A673 (cell line): ENCODE measurements at regions not wholly inside any gene's neighbourhood (a gene's known extent, or its start where the extent isn't known, plus 50 kb on each side); places are given as distances from the start of the nearest gene placed in this dataset.

ENCODE experiments used
- BruUV-seq: library from RNA; stranded (reverse); fragments of 400-500 nt; replicated peaks from 2 replicates; lab custom pipeline; 2021; lab: Mats Ljungman, UMichigan
- CTCF ChIA-PET: fragments of 300-600 bp; sonication (Branson Sonifier 250); formaldehyde crosslinking; loops from one replicate; lab custom pipeline; 2022; ENCODE audit warnings: antibody characterized with exemption; lab: Charles Lee
- POLR2A ChIA-PET: fragments of 300-600 bp; sonication (Branson Sonifier 250); formaldehyde crosslinking; loops from one replicate; lab custom pipeline; 2022; ENCODE audit warnings: antibody characterized with exemption; ENCODE audit not compliant: low non-redundant PET; lab: Charles Lee
- DNase-seq: peaks from one replicate; pipeline ENCODE4 v3.0.0-alpha.2; 2015; ENCODE audit warnings: low spot score
- H3K27ac ChIP-seq: fragments of 200-600 bp; sonication (generic); 2 replicates; pipeline ENCODE4 v1.5.1; 2016; ENCODE audit warnings: mixed run types, low read depth, mild to moderate bottlenecking, mixed read lengths, antibody characterized with exemption, low read length; ENCODE audit not compliant: poor library complexity, severe bottlenecking
- H3K27me3 ChIP-seq: fragments of 200-600 bp; sonication (generic); replicated peaks from 2 replicates; pipeline ENCODE4 v1.6.1; 2017; ENCODE audit warnings: mixed run types, low read depth, mild to moderate bottlenecking, mixed read lengths, antibody characterized with exemption, low read length; ENCODE audit not compliant: insufficient read depth, poor library complexity
- H3K36me3 ChIP-seq: fragments of 200-600 bp; sonication (generic); 2 replicates; pipeline ENCODE4 v1.6.1; 2016; ENCODE audit warnings: mixed run types, mild to moderate bottlenecking, mixed read lengths, antibody characterized with exemption, low read length; ENCODE audit not compliant: insufficient read depth, poor library complexity, severe bottlenecking
- H3K4me1 ChIP-seq: fragments of 200-600 bp; sonication (generic); 2 replicates; pipeline ENCODE4 v1.6.1; 2017; ENCODE audit warnings: mixed run types, mild to moderate bottlenecking, mixed read lengths, antibody characterized with exemption, low read length; ENCODE audit not compliant: insufficient read depth, poor library complexity, severe bottlenecking
- H3K4me3 ChIP-seq: fragments of 200-600 bp; sonication (generic); 2 replicates; pipeline ENCODE4 v1.5.1; 2016; ENCODE audit warnings: low read depth, mixed run types, mild to moderate bottlenecking, mixed read lengths, low read length; ENCODE audit not compliant: poor library complexity, severe bottlenecking
- H3K9me3 ChIP-seq: fragments of 200-600 bp; sonication (generic); 2 replicates; pipeline ENCODE4 v1.6.1; 2016; ENCODE audit warnings: mixed run types, low read depth, mild to moderate bottlenecking, mixed read lengths, antibody characterized with exemption, low read length; ENCODE audit not compliant: poor library complexity, severe bottlenecking
- EZH2 ChIP-seq: fragments of 200-600 bp; sonication (generic); IDR thresholded peaks from 2 replicates; pipeline ENCODE4 v1.6.1; 2017; ENCODE audit warnings: borderline replicate concordance, low read depth, mild to moderate bottlenecking, mixed read lengths, antibody characterized with exemption, low read length; ENCODE audit not compliant: poor library complexity, severe bottlenecking
- intact Hi-C: fragments of 100-400 bp; cut with micrococcal nuclease; formaldehyde crosslinking; loops from one replicate; pipeline ENCODE4 v1.10.0; 2022; ENCODE audit not compliant: unreplicated experiment
- TF ChIP-seq, protein P1 (sequence below): fragments of 300-800, 200-600 bp; sonication (generic); conservative IDR thresholded peaks from 2 replicates; pipeline ENCODE4 v1.5.1; 2017; ENCODE audit warnings: low read depth, mild to moderate bottlenecking, antibody characterized with exemption, low read length, moderate library complexity, mixed read lengths

DNA sequence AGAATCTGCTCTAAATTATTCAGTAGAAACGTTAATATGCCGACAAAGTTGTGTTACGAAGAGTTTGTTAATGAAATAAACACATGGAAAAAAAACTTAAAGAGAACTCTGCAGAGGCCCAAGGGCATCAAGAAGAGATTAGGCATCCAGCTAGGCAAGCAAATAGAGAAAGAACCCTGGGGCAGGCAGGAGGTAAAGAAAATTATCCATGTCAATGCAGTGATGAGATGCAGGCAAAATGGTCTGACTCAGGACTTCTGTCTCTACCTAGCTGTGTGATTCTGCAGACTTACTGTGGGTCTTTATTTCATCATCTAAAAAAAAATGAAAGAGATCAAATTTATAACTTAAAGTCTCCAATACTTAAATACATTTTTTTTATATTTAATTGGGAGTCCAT is 448.0 kb downstream of the HAO1 start:
- Histone ChIP-seq H3K27me3 (no peaks in the 10 kb centered on the region), H3K4me1 (no peaks in the 10 kb centered on the region), H3K9me3 (peaks cover 13% of the 10 kb centered on the region), H3K36me3 (no peaks in the 10 kb centered on the region), H3K27ac (no peak overlapping the region), H3K4me3 (no peak overlapping the region)
- DNase-seq, result no peak
- intact Hi-C loops, result no loop called here
- TF ChIP-seq EZH2, result no peak
- TF ChIP-seq, protein P1, sequence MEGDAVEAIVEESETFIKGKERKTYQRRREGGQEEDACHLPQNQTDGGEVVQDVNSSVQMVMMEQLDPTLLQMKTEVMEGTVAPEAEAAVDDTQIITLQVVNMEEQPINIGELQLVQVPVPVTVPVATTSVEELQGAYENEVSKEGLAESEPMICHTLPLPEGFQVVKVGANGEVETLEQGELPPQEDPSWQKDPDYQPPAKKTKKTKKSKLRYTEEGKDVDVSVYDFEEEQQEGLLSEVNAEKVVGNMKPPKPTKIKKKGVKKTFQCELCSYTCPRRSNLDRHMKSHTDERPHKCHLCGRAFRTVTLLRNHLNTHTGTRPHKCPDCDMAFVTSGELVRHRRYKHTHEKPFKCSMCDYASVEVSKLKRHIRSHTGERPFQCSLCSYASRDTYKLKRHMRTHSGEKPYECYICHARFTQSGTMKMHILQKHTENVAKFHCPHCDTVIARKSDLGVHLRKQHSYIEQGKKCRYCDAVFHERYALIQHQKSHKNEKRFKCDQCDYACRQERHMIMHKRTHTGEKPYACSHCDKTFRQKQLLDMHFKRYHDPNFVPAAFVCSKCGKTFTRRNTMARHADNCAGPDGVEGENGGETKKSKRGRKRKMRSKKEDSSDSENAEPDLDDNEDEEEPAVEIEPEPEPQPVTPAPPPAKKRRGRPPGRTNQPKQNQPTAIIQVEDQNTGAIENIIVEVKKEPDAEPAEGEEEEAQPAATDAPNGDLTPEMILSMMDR, result no peak
- BruUV-seq, result no TSS peak
- ChIA-PET CTCF (no interaction called here), POLR2A (no interaction called here)

DNA sequence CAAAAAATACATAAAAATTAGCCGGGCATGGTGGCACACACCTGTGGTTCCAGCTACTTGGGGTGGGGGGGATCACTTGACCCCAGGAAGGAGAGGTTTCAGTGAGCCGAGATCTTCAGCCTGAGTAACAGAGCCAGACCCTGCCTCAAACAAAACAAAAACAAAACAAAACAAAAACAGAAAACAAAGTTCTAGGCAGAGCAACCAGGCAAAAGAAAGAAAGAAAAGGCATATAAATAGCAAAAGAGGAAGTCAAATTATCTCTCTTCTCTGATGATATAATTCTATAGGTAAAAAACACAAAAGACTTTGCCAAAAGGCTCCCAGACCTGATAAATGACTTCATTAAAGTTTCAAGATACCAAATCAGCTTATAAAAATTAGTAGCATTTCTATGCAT is 446.9 kb downstream of the HAO1 start:
- Histone ChIP-seq H3K4me3 (no peak overlapping the region), H3K36me3 (no peaks in the 10 kb centered on the region), H3K9me3 (peaks cover 13% of the 10 kb centered on the region), H3K4me1 (no peaks in the 10 kb centered on the region), H3K27ac (no peak overlapping the region), H3K27me3 (no peaks in the 10 kb centered on the region)
- TF ChIP-seq EZH2, result no peak
- TF ChIP-seq, protein P1, result no peak
- ChIA-PET POLR2A (no interaction called here), CTCF (no interaction called here)
- DNase-seq, result no peak
- intact Hi-C loops, result no loop called here
- no TSS peak for BruUV-seq

DNA sequence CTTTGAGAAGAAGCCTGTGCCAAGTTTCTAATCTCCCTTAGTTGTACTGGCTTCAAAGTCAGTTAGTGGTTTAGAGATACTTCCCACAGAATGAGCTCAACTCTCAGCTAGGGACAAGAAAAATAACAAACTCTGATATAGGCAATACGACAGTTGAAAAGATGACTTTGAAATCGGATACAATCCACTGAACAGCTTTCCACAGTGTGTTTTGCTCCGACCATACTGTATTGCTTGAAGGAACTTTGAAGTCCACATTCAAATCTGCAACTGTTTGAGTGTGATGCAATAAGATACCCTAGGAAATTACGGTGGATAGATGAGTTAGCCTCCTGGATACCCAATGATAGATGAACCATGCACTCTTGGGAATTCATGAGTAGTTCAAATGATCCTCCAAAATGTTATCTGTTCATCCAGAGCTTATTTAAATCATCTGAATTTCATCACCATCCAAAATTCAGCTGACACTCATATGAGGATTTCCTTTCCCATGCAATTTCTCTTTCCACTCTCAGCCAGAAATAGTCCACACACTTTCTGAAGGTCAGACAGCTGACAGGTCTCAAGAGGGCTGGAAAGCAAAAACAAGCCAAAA is 443.8 kb downstream of the HAO1 start:
- intact Hi-C loops, result no loop called here
- Histone ChIP-seq H3K36me3 (no peaks in the 10 kb centered on the region), H3K4me1 (no peaks in the 10 kb centered on the region), H3K27me3 (no peaks in the 10 kb centered on the region), H3K9me3 (peaks cover 13% of the 10 kb centered on the region), H3K27ac (no peak overlapping the region), H3K4me3 (no peak overlapping the region)
- CTCF ChIA-PET, result no interaction called here
- POLR2A ChIA-PET, result no interaction called here
- no TSS peak for BruUV-seq
- no peak for DNase-seq
- TF ChIP-seq, protein P1, result no peak
- no peak for TF ChIP-seq EZH2
